Embryonic facial prominence (tissue), 1 donor: ENCODE measurements at regions not wholly inside any gene's neighbourhood (a gene's known extent, or its start where the extent isn't known, plus 50 kb on each side); places are given as distances from the start of the nearest gene placed in this dataset.

ENCODE experiments used
- DNase-seq: peaks from one replicate; pipeline ENCODE4 v3.0.0-alpha.2; 2016; ENCODE audit errors: extremely low spot score

DNA sequence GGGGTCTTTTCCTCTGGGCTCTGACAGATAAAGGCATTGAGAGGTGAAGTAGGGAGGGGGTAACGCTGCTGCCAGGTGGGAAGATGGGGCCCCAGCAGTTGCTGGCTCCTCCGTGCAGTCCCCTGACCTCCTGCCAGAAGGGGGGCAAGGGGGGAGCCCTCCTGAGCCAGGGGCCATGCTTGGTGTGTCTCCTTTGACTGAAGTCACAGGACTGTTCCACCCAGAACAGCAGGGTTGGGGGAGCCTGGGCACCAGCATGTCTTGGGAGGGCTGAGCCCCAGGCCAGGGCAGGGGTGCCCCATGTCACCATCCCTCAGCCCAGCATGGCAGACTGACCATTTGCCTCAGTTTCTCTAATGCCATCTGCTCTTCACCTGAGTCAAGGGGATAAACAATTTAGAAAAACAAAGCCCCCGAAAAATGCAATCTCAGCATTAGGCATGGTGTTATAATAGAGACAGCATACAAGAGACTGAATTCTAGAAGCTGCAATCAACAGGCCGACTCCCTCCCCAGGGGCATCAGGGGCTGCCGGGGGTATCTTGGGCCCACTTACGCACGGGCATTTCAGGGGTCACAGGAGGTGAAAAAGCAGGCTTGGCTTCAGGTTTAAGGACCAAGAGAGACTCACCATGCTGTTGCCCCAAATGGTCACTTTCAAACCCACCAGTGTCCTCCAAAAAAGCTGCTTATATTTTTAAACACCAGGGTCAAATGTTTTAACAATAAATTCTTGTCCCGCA lies 108.6 kb upstream of the GPR26 start:
- no peak for DNase-seq

DNA sequence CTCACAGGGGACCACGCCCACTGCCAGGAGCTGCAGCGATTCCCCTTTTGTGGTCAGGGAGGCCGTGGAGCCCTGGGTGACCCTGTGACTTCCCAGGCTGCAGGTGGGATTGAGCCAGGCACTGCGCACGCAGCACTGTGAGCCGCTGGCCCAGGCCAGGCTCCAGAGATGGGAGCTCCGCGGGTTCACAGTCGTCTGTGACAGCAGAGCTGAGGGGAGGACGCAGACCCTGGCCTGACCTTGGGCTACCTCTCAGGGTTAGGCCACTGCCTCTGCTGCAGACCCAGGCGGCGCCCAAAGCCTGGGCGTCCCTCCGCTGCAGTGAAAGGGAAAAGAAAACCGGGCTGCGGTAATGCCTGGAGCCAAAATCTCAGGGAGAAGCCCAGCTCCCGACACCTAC lies 107.5 kb upstream of the GPR26 start:
- no peak for DNase-seq

DNA sequence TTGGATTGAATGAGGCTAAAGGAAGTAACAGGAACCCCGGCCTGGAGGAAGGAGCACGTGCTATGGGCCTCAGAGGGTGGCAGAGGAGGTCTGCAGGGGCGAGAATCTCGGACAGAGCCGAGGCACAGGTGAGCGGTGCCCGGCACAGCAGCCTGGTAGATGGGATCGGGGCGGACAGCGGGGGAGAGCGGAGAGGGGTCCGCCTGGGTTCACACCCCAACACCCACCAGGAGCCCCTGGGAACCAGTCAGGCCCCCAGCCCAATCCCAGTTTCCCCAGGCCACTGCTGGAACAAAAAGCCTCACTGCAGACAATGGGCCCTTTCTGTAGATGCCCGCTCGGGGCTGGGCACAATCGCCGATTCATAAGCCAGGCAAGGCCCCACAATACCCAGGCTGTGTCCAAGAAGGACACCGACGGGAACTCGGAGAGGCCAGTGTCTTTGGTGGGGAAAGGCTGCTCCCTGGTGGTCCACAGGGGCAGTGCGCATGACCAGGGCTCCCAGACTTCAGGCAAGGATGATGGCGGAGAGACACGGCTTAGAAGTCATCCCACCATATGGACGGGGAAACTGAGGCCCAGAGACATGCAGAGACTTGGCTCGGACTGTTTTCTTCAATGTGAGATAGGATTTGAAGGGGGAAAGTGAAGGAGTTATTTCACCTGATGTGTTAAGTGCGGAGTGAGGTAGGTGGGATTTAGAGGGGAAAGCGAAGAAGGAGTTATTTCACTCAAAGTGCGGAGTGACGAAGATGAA lies 106.9 kb upstream of the GPR26 start:
- peak; percentile 28 for DNase-seq

DNA sequence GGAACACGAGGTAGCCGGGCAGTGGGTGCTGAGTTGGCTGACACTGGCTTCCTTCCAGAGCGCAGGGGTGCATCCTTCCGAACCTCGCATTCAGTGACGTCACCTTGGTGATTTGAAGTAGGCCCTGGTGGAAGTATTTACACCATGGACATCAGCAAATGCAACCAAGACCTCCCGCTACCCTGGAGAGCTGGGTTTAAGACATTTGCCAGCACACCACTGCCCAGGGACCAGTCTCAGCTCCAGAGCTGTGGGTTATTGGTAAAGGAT lies 106.4 kb upstream of the GPR26 start:
- no peak for DNase-seq

DNA sequence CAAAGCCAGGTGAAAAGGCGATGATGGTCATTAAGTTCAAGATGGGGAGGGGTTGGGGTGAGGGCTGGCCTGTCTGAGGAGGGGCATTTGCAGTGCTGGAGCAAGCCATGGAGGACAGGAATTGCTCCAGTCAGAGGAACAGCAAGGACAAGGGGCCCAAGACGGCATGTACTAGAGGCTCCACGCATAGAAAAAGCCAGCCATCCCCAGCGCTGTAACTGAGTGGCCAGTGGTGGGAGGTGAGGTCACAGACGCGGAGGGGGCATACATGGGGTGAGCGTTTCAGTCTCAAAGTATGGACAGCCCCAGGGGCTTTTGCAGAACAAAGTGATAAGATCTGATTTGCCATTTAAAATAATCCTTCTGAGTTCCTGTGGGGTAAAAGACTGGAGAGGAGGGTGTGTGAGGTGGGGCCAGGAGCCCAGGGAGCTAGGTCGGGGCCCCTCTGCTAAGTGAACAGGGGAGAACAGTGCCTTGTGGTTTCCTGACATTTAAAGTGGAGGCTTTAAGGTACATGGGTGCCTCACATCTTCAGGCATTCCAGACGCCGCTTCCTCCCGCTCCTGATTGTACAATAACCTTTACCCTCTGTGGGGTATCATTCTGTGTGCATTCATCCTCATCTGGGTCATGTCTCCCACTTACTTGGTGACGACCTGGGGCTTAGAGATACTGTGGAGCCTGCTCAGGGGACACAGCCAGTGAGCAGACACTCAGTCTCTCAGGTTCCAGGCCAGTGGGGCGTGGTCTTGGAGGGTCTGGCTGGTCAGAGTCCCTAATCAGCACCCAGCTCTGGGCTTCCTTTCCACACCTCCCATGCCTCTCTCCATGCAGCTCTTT lies 105.6 kb upstream of the GPR26 start:
- no peak for DNase-seq

DNA sequence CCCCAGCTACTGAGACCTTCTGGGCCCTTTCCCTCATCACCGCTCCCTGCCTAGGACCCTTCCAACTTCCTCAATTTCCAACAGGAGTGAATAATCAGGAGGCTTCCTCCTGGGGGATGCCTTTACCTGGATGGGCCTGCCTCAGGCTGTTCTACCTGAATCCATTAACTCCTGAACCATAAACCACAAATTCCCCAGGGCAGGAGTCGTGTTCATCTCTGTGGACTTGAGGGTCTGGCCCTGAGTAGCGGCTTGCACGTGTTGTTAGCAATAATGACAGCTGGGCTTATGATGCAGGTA lies 105.1 kb upstream of the GPR26 start:
- no peak for DNase-seq

DNA sequence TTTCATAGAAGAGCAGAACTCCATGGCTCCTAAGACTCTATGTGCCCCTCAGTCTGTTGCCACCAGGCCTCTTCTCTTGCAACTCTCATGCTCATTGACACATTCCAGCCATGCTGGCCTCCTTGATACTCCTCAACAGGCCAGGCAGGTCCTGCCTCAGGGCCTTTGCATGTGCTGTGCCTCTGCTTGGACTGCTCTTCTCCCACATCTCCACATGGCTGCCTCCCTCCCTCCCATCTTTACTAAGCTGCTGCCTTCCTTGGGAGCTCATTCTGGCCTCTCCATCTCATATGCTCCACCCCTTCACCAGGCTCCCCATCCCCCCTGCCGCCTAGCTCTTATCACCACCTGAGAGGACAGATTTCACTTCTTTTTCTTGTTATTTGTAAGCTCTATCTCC lies 103.8 kb upstream of the GPR26 start:
- no peak for DNase-seq

DNA sequence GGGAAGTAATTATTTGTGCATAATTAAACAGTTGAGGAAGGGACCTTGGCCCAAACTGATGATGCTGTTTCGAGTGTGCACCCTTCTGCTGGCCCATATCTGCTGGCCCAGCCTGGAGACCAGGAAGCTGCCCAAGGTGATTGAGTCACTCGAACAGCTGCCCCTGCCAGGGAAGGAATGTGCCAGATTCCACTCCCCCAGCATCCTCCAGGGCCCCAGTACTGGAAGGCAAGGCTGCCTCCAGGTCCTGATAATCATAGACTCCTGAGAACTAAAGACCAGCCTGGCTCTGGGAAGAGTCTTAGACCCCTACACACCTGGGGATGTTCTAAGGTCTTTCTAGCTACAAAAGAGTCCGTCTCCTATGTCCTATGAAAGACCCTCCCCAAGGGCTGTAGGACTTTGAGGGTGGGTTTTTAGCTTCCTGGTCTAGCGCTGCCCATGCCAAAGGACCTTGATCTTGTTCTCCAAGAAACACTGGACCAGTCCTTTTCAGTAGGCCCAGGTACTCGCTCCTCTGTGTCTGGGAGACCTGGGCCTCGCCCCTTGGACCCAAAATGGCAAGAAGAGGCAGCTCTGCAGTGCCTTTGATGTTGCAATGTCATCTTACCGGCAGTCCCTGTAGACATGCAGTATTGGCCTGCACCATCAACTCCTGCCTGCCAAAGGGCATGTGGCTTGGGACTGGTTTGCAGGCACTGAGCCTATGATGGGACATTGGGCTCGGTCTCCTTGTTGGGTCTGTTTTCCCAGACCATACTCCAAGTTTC lies 103.2 kb upstream of the GPR26 start:
- DNase-seq: no peak

DNA sequence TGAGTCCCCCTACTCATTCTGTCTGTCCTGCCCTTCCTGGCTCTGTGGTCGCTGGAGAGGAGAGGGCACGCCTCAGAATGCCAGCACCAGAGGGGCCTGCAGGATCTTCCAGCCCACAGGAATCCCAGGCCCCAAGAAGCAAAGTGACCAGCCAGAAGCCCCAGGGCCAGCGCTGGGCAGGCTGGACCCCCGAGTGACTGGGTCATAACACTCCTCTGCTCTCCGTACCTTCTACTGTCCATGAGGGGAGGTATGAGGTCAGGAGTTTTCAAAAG lies 102.6 kb upstream of the GPR26 start:
- DNase-seq: no peak

DNA sequence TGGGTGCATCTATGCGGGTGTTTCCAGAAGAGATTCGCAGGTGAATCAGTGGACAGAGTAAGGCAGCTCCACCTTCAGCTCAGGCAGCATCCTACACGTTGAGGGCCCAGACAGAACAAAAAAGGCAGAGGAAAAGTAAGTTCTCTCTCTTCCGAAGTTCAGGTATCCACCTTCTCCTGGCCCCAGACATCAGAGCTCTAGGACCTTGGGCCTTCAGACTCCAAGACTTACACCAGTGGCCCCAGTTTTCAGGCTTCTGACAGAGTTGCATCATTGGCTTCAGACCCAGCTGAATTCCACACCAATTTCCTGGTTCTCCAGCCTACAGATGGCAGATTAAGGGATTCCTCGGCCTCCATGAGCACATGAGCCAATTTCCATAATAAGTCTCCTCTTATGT lies 102.2 kb upstream of the GPR26 start:
- no peak for DNase-seq

DNA sequence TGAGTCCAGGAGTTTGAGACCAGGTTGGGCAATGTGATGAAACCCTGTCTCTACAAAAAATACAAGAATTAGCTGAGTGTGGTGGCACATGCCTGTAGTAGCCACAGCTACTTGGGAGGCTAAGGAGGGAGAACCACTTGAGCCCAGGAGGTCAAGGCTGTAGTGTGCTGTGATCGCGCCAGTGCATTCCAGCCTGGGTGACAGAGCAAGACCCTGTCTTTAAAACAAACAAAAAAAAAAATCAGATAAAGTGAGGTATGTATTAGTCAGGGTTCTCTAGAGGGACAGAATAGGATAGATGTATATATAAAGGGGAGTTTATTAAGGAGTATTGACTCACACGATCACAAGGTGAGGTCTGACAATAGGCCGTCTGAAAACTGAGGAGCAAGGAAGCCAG lies 101.5 kb upstream of the GPR26 start:
- DNase-seq: no peak

DNA sequence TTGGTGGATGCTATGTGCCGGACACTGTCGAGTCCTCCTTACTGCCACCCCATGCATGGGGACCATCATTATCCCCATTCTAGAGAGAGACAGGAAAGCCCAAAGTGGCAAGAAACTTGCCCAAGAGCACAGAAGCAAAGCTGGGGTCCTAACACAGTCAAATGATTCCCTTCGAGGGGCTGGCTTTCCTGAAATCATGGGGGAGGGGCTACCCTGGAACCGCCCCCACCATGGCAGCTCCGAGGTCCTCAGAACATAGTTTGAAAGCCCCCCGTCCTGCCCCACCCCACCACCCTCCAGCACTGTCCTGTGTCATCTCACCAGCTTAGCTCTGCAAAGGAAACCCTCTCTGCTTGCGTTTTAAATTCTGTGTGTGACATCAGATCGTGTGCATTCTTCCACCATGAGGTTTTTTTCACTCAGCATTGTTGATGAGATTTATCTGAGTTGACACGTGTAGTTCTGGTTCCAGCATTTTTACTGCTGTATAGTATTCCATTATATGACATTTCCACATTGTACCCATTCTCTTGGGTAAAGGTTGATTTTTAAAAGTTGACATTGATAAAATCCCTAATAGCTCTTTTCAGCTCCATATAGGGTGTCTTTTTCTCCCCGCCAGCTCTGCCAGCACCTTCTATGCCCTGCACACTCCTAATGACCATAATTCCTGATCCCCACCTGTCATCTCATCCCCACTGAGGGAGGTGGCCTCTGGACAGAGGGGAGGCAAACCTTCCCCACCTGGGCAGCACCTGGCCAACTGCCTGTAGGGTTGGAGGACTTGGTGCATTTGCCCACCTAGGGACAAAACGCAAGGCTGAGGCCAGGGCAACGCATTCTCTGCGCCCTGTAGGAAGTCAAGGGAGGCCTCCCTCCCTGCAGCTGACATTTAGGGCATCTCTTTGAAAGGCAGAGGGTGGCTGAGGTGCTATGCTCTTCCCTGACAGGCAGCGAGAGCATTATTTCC lies 100.2 kb upstream of the GPR26 start:
- DNase-seq: no peak

DNA sequence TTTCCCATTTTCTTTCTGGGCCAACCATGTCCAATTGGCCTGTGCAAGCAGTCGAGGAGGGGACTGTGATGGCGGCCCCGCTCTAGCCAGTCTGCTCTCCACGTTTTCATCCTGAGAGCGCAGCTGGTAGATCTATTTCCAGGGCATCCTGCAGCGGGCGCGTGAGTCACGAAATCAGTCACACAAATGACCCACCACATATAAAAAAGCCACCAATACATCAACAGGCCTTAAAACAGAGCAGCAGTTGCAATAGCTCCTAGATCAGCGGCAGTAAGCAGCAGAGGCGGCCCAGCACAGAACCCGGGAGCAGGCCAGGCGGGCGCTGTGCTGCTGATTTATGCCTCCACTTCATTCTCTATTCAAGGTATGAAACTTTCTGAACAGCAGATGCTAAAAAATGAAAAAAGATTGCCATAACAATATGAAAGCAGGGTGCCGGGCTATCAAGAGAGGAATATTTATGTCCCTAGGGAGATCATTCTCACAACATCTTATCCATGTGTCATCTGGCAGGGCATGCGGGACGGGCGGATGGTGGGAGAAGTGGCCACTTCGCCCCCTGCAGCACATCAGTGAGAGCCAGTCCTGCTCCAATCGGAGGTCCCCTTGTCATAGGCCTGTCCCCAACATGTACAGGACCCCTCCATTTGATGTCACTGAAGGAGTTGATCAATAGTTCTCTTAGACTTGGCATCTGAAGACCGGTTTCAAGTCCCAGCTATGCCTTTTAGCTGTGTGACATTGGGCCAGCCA lies 98.0 kb upstream of the GPR26 start:
- no peak for DNase-seq

DNA sequence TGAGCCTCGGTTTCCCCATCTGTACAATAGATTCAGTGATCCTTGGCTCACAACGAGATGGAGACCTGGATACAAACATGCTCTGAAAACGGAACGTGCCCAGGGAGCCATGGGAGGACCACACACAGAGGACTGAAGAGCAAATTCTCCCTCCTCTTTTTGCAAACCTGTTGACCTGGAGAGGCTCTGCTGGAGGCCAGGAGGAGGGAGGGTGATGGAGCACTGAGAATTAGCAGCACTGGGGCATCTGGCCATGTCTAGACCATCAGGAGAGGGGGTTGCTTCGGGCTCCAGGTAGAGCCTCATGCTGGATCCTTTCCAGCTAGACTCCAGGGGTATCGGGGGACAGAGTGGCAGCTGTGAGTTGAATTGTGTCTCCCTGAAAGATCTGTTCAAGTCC lies 97.4 kb upstream of the GPR26 start:
- no peak for DNase-seq

DNA sequence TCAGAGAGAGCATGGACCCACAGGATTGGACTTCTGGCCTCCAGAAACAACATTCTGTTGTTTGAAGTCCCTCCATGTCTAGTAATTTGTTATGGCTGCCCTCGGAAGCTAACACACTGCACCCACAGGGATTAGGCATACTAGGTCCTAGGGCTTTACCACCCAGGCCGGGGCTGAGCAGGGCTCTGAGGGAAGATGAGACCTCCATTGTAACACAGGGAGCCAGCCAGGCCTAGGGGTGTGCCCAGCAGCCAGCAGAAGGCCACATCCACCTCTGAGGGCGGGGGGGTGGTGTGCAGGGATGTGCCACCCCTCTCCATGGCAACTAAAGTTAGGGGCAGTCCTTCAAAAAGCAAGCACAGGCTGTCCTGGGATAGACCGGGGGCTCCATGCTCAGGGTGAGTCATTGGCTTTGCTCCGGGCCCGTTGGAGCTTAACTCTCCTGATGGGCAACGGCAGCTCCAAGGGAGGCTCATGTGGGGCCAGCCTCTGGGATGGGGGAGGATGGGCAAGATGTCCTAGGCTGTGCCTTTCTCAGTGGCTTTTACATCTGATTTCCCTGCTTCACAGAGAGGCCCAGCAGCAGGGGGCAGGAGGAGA lies 96.6 kb upstream of the GPR26 start:
- DNase-seq: no peak

DNA sequence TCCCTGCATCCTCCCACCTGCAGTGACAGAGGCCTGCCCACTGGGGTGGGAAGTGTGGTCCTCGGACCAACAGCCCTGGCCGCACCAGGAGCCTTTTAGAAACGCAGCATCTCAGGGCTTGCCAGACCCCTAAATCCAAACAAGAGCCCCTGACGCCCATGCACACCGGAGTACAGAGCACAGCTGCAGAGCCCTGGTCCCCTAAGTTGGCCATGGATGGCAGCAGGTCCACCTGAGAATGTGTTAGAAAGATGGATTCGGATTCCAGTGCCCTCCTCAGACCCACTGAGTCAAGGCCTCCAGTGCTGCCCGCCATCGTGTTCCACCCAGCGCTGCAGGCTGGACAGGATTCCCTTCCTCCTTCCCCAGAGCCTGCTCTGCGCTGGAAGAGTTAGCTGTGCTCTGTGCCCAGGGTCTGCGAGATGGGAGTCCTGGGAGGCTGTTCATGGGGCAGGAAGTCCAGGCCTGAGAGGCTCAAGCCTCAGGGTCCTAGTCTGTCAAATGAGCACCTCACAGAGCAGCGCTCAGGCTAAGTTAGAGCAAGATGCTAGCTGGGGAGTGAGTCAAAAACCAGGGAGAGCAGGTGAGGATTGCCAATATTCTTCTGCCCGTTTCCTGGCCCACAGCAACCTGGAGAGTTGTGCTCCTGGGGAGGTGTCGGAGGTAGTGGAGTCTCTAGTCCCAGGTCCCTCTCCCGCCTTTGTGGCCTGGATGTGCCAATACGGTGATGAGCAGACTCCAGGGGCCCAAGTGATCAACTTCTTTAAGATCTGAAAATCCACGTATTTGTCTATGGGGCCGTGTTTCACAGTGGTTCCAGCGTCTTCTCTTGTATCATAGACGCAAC lies 95.9 kb upstream of the GPR26 start:
- no peak for DNase-seq

DNA sequence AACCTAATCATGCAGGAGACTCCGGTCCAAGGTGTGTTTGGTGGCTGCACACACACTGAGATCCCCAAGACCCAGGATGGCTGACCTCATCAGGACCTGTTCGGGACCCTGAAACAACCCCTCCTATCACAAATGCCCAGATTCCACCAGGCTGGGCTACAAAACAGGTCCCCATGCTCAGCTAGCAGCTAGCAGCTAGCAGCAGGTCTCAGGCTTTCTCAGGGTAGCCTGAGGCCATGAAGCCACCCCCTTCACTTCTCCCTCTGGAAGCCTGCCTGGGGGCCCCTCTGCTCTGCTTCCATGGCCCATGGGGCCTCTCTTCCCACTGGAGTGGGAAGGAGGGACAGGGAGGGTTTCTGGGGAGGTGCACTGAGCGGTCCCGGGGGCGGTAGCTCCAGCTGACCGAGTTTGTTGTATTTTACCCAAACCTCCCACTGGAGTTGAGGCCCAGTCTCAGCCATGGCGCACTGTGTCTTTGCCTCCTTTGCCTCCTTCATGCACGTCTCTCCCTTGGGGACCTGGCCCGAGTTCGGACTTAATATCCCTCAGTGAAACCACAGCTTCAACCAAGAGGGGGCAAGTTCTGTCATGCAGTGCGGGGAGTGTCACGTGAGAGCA lies 95.1 kb upstream of the GPR26 start:
- no peak for DNase-seq

DNA sequence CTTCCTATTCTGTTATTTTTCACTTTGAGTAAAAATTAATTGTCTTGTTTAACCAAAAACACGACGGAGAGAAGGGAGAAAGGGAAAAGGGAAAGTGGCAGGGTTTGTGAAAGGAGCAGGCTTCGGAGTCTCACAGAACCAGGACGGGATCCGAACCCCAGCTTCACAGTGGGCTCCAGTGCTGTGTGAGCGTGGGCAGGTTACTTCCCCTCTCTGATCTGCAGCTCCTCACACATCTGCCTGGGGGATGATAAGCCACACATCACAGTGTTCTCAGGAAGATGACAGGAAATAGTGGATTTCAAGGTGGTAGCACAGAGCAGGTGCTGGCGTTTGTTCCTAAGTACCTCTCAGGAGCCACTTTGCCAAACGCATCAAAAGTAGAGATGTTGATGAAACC lies 94.2 kb upstream of the GPR26 start:
- no peak for DNase-seq
